Thoracic aorta (tissue), 2 donors: ENCODE measurements at regions not wholly inside any gene's neighbourhood (a gene's known extent, or its start where the extent isn't known, plus 50 kb on each side); places are given as distances from the start of the nearest gene placed in this dataset.

ENCODE experiments used
- ATAC-seq: fragments of 150-250 bp; one replicate; pipeline ENCODE4 v1.8.0; 2017; ENCODE audit warnings: low read depth; ENCODE audit not compliant: insufficient number of reproducible peaks, low FRiP score
- DNase-seq: peaks from one replicate; pipeline ENCODE4 v3.0.0-alpha.2; 2020; ENCODE audit warnings: low spot score
- H3K27ac ChIP-seq, 2 donors: fragments of 200-600 bp; sonication (generic); 1 replicate in 1 of 2; 2 replicates in 1 of 2; pipeline ENCODE4 v1.5.1; 2016; ENCODE audit warnings: mild to moderate bottlenecking in 2 of 2, moderate library complexity in 2 of 2
- H3K27me3 ChIP-seq: fragments of 200-600 bp; sonication (generic); replicated peaks from 2 replicates; pipeline ENCODE4 v1.6.0; 2016; ENCODE audit warnings: mild to moderate bottlenecking; ENCODE audit not compliant: insufficient read depth
- H3K36me3 ChIP-seq: fragments of 200-600 bp; sonication (generic); one replicate; pipeline ENCODE4 v1.5.1; 2016
- H3K4me1 ChIP-seq, 2 donors: fragments of 200-600 bp; sonication (generic); 1 replicate in 1 of 2; 2 replicates in 1 of 2; pipeline versions ENCODE4 v1.5.1 to v1.6.0; 2016; ENCODE audit warnings: low read depth in 2 of 2, mild to moderate bottlenecking in 1 of 2; ENCODE audit not compliant: control insufficient read depth in 1 of 2
- H3K4me3 ChIP-seq: fragments of 200-600 bp; sonication (generic); 2 replicates; pipeline ENCODE4 v1.5.1; 2016; ENCODE audit warnings: mild to moderate bottlenecking
- H3K9me3 ChIP-seq: fragments of 200-600 bp; sonication (generic); 2 replicates; pipeline ENCODE4 v1.5.1; 2016
- TF ChIP-seq, protein P1 (sequence below): fragments of 200-600 bp; sonication (generic); IDR thresholded peaks from one replicate; pipeline ENCODE4 v1.5.1; 2019; ENCODE audit warnings: antibody characterized with exemption

DNA sequence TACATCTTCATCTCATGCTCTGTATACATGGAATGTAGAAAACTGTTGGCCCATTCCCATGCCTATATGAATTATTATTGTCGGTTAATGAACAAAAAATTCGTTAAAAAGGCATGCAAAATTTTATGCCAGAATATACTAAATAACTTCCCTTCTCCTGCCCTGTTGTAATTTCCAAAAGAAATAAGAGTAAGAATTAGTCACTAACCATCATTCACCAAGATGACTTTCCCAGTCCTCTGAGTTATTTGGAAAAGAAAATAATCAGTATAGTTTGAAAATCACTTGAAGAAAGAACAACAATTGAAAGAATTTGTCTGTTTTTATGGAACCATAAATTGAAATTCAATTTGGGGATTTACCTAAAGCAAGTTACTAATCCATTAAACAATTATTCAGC lies 1149.1 kb upstream of the RAG2 start:
- TF ChIP-seq, protein P1, sequence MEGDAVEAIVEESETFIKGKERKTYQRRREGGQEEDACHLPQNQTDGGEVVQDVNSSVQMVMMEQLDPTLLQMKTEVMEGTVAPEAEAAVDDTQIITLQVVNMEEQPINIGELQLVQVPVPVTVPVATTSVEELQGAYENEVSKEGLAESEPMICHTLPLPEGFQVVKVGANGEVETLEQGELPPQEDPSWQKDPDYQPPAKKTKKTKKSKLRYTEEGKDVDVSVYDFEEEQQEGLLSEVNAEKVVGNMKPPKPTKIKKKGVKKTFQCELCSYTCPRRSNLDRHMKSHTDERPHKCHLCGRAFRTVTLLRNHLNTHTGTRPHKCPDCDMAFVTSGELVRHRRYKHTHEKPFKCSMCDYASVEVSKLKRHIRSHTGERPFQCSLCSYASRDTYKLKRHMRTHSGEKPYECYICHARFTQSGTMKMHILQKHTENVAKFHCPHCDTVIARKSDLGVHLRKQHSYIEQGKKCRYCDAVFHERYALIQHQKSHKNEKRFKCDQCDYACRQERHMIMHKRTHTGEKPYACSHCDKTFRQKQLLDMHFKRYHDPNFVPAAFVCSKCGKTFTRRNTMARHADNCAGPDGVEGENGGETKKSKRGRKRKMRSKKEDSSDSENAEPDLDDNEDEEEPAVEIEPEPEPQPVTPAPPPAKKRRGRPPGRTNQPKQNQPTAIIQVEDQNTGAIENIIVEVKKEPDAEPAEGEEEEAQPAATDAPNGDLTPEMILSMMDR, result no peak
- H3K9me3 ChIP-seq, result no peaks in the 10 kb centered on the region
- no peak overlapping the region for H3K27ac ChIP-seq
- no peaks in the 10 kb centered on the region for H3K4me1 ChIP-seq
- DNase-seq, result no peak
- no peak for ATAC-seq
- H3K36me3 ChIP-seq, result no peaks in the 10 kb centered on the region
- H3K4me3 ChIP-seq, result no peak overlapping the region
- H3K27me3 ChIP-seq, result no peaks in the 10 kb centered on the region

DNA sequence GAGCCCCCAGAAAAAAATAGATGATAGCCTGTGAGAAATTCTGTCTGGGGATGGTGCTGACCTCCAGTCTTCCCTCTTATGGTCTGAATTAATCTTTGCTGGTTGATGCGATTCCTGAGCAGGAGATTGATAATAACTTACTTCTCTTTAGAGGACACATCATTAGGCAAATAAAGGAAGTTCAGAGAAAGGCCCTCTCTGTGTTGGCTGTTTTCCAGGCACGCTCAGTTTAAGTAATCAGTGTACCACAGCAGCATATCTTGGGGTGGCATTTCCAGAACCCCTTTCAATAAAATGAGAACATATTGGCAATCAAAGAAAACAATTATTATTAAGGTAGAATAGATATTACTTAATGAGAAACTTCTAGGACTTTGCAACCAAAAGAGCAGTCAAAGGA lies 1129.3 kb upstream of the RAG2 start:
- no peaks in the 10 kb centered on the region for H3K4me1 ChIP-seq
- H3K36me3 ChIP-seq, result no peaks in the 10 kb centered on the region
- TF ChIP-seq, protein P1, result no peak
- no peak overlapping the region for H3K27ac ChIP-seq
- no peak overlapping the region for H3K4me3 ChIP-seq
- H3K27me3 ChIP-seq, result no peaks in the 10 kb centered on the region
- H3K9me3 ChIP-seq, result no peaks in the 10 kb centered on the region
- DNase-seq (no peak), ATAC-seq (no peak)

DNA sequence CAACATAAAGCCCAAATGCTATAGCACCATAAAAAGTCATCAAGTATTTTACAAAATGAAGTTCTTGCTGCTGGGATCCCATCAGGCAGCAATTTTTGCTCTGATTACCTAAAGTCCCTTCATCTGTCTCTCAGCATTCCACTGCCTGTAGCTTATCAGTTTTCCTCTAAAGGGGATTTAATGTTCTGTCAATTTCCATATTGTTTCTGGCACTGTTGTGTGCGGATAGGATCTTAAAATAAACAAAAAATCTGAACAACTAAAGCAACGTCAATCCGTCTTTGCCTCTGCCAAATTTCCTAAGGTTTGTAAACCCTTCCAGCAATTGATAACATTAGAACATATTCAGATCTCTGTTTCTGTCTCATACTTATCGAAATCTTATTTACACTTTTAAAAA lies 1126.3 kb upstream of the RAG2 start:
- Histone ChIP-seq H3K27me3 (no peaks in the 10 kb centered on the region), H3K36me3 (no peaks in the 10 kb centered on the region), H3K9me3 (no peaks in the 10 kb centered on the region), H3K27ac (no peak overlapping the region), H3K4me1 (no peaks in the 10 kb centered on the region), H3K4me3 (no peak overlapping the region)
- TF ChIP-seq, protein P1, result no peak
- DNase-seq (no peak), ATAC-seq (no peak)

DNA sequence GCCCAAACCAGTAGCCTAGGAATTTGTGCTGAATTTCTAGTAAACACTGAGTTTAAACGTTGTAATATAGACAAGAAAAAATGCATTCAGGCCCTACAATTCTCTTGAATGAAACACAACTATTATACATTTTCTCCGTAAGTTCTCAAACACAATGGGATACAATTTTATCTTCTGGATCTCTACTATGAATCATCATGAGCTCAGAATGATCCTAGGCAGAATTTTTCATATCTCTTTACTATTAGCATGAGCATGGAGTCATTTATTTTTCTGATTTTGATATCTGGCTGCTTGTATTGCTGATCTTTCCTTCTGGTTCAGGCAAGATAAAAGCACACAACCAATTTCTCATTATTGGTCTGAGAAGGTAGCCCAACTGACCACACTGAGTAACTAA lies 1123.4 kb upstream of the RAG2 start:
- H3K36me3 ChIP-seq, result no peaks in the 10 kb centered on the region
- ATAC-seq, result no peak
- H3K4me1 ChIP-seq, result no peaks in the 10 kb centered on the region
- no peaks in the 10 kb centered on the region for H3K27me3 ChIP-seq
- H3K9me3 ChIP-seq, result no peaks in the 10 kb centered on the region
- TF ChIP-seq, protein P1, result no peak
- no peak overlapping the region for H3K4me3 ChIP-seq
- DNase-seq, result no peak
- H3K27ac ChIP-seq, result no peak overlapping the region

DNA sequence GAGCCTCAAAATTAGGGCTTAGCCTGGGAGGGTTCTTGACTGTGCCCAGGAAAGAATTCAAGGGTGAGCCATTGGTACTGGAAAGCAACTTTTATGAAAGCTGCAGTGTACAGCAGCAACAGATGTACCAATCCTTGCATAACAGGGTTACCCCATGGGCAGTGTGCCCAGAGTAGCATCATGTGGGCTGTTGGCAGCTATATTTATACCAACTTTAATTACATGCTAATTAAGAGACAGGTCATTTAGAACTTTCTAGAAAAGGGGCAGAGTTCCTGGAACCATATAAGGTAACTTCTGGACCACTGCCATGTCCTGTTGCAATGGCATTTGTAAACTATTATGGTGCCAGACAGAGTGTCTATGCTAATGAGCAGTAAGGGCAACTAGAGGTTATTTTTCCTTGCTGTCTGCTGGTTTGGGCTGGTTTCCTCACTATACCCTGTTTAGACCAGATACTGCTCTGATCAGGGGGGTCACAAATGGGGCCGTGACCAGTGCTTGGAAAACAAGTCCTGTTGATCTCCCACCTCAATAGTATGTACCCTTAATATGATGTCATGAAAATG lies 1120.5 kb upstream of the RAG2 start:
- Histone ChIP-seq H3K27ac (no peak overlapping the region), H3K4me1 (no peaks in the 10 kb centered on the region), H3K36me3 (no peaks in the 10 kb centered on the region), H3K4me3 (no peak overlapping the region), H3K27me3 (no peaks in the 10 kb centered on the region), H3K9me3 (no peaks in the 10 kb centered on the region)
- TF ChIP-seq, protein P1, result no peak
- ATAC-seq, result no peak
- no peak for DNase-seq
